ENCODE measurements at regions not wholly inside any gene's neighbourhood (a gene's known extent, or its start where the extent isn't known, plus 50 kb on each side); places are given as distances from the start of the nearest gene placed in this dataset.

- Histone ChIP-seq H3K4me1 (ENCODE audit: insufficient read depth, low read length, severe bottlenecking) (no peaks in the 10 kb centered on the region), H3K9ac (ENCODE audit: low read length) (no peak overlapping the region), H3K4me2 (ENCODE audit: low read length) (no peak overlapping the region), H3K9me2 (ENCODE audit: low read depth, low read length) (no peaks in the 10 kb centered on the region), H3K27ac (ENCODE audit: low read depth, low read length, poor library complexity, severe bottlenecking) (no peak overlapping the region), H2AFZ (ENCODE audit: low read length) (no peak overlapping the region), H3K27me3 (ENCODE audit: insufficient read depth, low read length) (no peaks in the 10 kb centered on the region; the same call in 1 of the 2 replicates), H4K20me1 (ENCODE audit: insufficient read depth, low read length) (no peaks in the 10 kb centered on the region), H3K9me3 (ENCODE audit: low read length) (no peaks in the 10 kb centered on the region), H3F3A (ENCODE audit: insufficient read depth, low read length) (no peaks in the 10 kb centered on the region), H3K4me3 (ENCODE audit: low read depth, low read length, poor library complexity, severe bottlenecking) (no peak overlapping the region), H3K79me2 (ENCODE audit: insufficient read depth, low read length) (no peaks in the 10 kb centered on the region), H3K36me3 (ENCODE audit: insufficient read depth, low read length) (no peaks in the 10 kb centered on the region)
- TF ChIP-seq CTCF (IDR thresholded peaks at IDR 0.05; ENCODE audit: low read length) (no peak), EZH2 (IDR thresholded peaks at IDR 0.05; ENCODE audit: borderline replicate concordance, low read length) (no peak)
Observed at GRCh38 chr14:53528185-53528671, 375.1 kb upstream of the DDHD1 start.

- no peaks in the 10 kb centered on the region for H3K4me1 ChIP-seq (ENCODE audit: insufficient read depth, low read length, severe bottlenecking)
- no peaks in the 10 kb centered on the region for H4K20me1 ChIP-seq (ENCODE audit: insufficient read depth, low read length)
- H3K27me3 ChIP-seq (ENCODE audit: insufficient read depth, low read length) = no peaks in the 10 kb centered on the region
- H3K79me2 ChIP-seq (ENCODE audit: insufficient read depth, low read length) = no peaks in the 10 kb centered on the region
- no peak overlapping the region for H3K4me3 ChIP-seq (ENCODE audit: low read depth, low read length, poor library complexity, severe bottlenecking)
- no peak overlapping the region for H3K27ac ChIP-seq (ENCODE audit: low read depth, low read length, poor library complexity, severe bottlenecking)
- H2AFZ ChIP-seq (ENCODE audit: low read length) = no peak overlapping the region
- no peak overlapping the region for H3K9ac ChIP-seq (ENCODE audit: low read length)
- TF ChIP-seq EZH2 (IDR thresholded peaks at IDR 0.05; ENCODE audit: borderline replicate concordance, low read length) (no peak), CTCF (IDR thresholded peaks at IDR 0.05; ENCODE audit: low read length) (no peak)
- no peak overlapping the region for H3K4me2 ChIP-seq (ENCODE audit: low read length)
- H3K9me2 ChIP-seq (ENCODE audit: low read depth, low read length) = no peaks in the 10 kb centered on the region
- no peaks in the 10 kb centered on the region for H3F3A ChIP-seq (ENCODE audit: insufficient read depth, low read length)
- no peaks in the 10 kb centered on the region for H3K9me3 ChIP-seq (ENCODE audit: low read length)
- H3K36me3 ChIP-seq (ENCODE audit: insufficient read depth, low read length) = no peaks in the 10 kb centered on the region
Observed at GRCh38 chr14:53526200-53526599, 373.1 kb upstream of the DDHD1 start.

GRCh38 chr14:53525608-53526007 lies 372.5 kb upstream of the DDHD1 start:
- no peak overlapping the region for H3K4me2 ChIP-seq (ENCODE audit: low read length)
- no peaks in the 10 kb centered on the region for H4K20me1 ChIP-seq (ENCODE audit: insufficient read depth, low read length)
- H3K4me1 ChIP-seq (ENCODE audit: insufficient read depth, low read length, severe bottlenecking) = no peaks in the 10 kb centered on the region
- no peaks in the 10 kb centered on the region for H3K79me2 ChIP-seq (ENCODE audit: insufficient read depth, low read length)
- H3K9me2 ChIP-seq (ENCODE audit: low read depth, low read length) = no peaks in the 10 kb centered on the region
- H3F3A ChIP-seq (ENCODE audit: insufficient read depth, low read length) = no peaks in the 10 kb centered on the region
- no peaks in the 10 kb centered on the region for H3K36me3 ChIP-seq (ENCODE audit: insufficient read depth, low read length)
- no peaks in the 10 kb centered on the region for H3K9me3 ChIP-seq (ENCODE audit: low read length)
- H3K4me3 ChIP-seq (ENCODE audit: low read depth, low read length, poor library complexity, severe bottlenecking) = no peak overlapping the region
- TF ChIP-seq CTCF (IDR thresholded peaks at IDR 0.05; ENCODE audit: low read length) (no peak), EZH2 (IDR thresholded peaks at IDR 0.05; ENCODE audit: borderline replicate concordance, low read length) (no peak)
- no peak overlapping the region for H2AFZ ChIP-seq (ENCODE audit: low read length)
- no peak overlapping the region for H3K9ac ChIP-seq (ENCODE audit: low read length)
- H3K27ac ChIP-seq (ENCODE audit: low read depth, low read length, poor library complexity, severe bottlenecking) = no peak overlapping the region
- no peaks in the 10 kb centered on the region for H3K27me3 ChIP-seq (ENCODE audit: insufficient read depth, low read length)
